SK-N-MC (cell line): ENCODE measurements at regions not wholly inside any gene's neighbourhood (a gene's known extent, or its start where the extent isn't known, plus 50 kb on each side); places are given as distances from the start of the nearest gene placed in this dataset.

Source experiments
- DNase-seq: peaks from one replicate; pipeline ENCODE4 v3.0.0-alpha.2; 2011; ENCODE audit warnings: low read depth, low spot score
- H3K27ac ChIP-seq: fragments of 200-600 bp; sonication (generic); 2 replicates; pipeline ENCODE4 v1.5.1; 2016; ENCODE audit warnings: mixed run types
- H3K36me3 ChIP-seq: fragments of 200-600 bp; sonication (generic); 2 replicates; pipeline ENCODE4 v1.6.1; 2017; ENCODE audit warnings: antibody characterized with exemption, low read length, mixed read lengths; ENCODE audit not compliant: insufficient read depth
- H3K4me3 ChIP-seq: fragments of 200-600 bp; sonication (generic); 2 replicates; pipeline ENCODE4 v1.5.1; 2016
- H3K9ac ChIP-seq: fragments of 200-600 bp; sonication (generic); 2 replicates; pipeline ENCODE4 v1.8.0; 2017; ENCODE audit warnings: mixed run types, mixed read lengths; ENCODE audit not compliant: insufficient read length
- H3K9me3 ChIP-seq: fragments of 200-600 bp; sonication (generic); 2 replicates; pipeline ENCODE4 v1.6.1; 2017; ENCODE audit warnings: low read depth, mild to moderate bottlenecking, antibody characterized with exemption, low read length, moderate library complexity, mixed read lengths
- EZH2 ChIP-seq: fragments of 200-600 bp; sonication (generic); IDR thresholded peaks from one replicate; pipeline ENCODE4 v1.6.1; 2017; ENCODE audit warnings: antibody characterized with exemption
- FOXP2 ChIP-seq: optimal IDR thresholded peaks from 2 replicates; pipeline ENCODE3; 2011; ENCODE audit warnings: mild to moderate bottlenecking, moderate library complexity; ENCODE audit not compliant: insufficient read depth; ENCODE audit errors: extremely low read length, control extremely low read depth
- POLR2AphosphoS5 ChIP-seq: IDR thresholded peaks from 2 replicates; pipeline ENCODE4 v1.6.1; 2012; ENCODE audit warnings: mild to moderate bottlenecking, low read depth, low read length, borderline replicate concordance

- Histone ChIP-seq H3K4me3 (no peak overlapping the region), H3K27ac (no peak overlapping the region), H3K36me3 (no peaks in the 10 kb centered on the region), H3K9me3 (no peaks in the 10 kb centered on the region), H3K9ac (no peak overlapping the region)
- no peak for TF ChIP-seq EZH2
- no peak for TF ChIP-seq FOXP2
- TF ChIP-seq POLR2AphosphoS5: no peak
- DNase-seq: no peak
Observed at GRCh38 chr3:74447221-74447620, 167.2 kb downstream of the CNTN3 start.

GRCh38 chr3:74445541-74445940, 168.9 kb downstream of the CNTN3 start:
- Histone ChIP-seq H3K9ac (no peak overlapping the region), H3K27ac (no peak overlapping the region), H3K36me3 (no peaks in the 10 kb centered on the region), H3K9me3 (no peaks in the 10 kb centered on the region), H3K4me3 (no peak overlapping the region)
- no peak for DNase-seq
- TF ChIP-seq EZH2: no peak
- no peak for TF ChIP-seq FOXP2
- no peak for TF ChIP-seq POLR2AphosphoS5

GRCh38 chr3:74443102-74443501, 171.4 kb downstream of the CNTN3 start:
- Histone ChIP-seq H3K36me3 (no peaks in the 10 kb centered on the region), H3K9ac (no peak overlapping the region), H3K9me3 (no peaks in the 10 kb centered on the region), H3K27ac (no peak overlapping the region), H3K4me3 (no peak overlapping the region)
- no peak for DNase-seq
- TF ChIP-seq POLR2AphosphoS5 (no peak), FOXP2 (no peak), EZH2 (no peak)

GRCh38 chr3:74442683-74443082, 171.8 kb downstream of the CNTN3 start:
- Histone ChIP-seq H3K36me3 (no peaks in the 10 kb centered on the region), H3K9ac (no peak overlapping the region), H3K4me3 (no peak overlapping the region), H3K9me3 (no peaks in the 10 kb centered on the region), H3K27ac (no peak overlapping the region)
- DNase-seq: no peak
- TF ChIP-seq EZH2 (no peak), POLR2AphosphoS5 (no peak), FOXP2 (no peak)

GRCh38 chr3:74442068-74442467, 172.4 kb downstream of the CNTN3 start:
- Histone ChIP-seq H3K9me3 (no peaks in the 10 kb centered on the region), H3K27ac (no peak overlapping the region), H3K9ac (no peak overlapping the region), H3K36me3 (no peaks in the 10 kb centered on the region), H3K4me3 (no peak overlapping the region)
- DNase-seq: no peak
- no peak for TF ChIP-seq POLR2AphosphoS5
- no peak for TF ChIP-seq EZH2
- no peak for TF ChIP-seq FOXP2

GRCh38 chr3:74436184-74436583, 178.3 kb downstream of the CNTN3 start:
- H3K9ac ChIP-seq: no peak overlapping the region
- DNase-seq: no peak
- H3K36me3 ChIP-seq: no peaks in the 10 kb centered on the region
- H3K27ac ChIP-seq: no peak overlapping the region
- TF ChIP-seq FOXP2 (no peak), EZH2 (no peak), POLR2AphosphoS5 (no peak)
- no peaks in the 10 kb centered on the region for H3K9me3 ChIP-seq
- no peak overlapping the region for H3K4me3 ChIP-seq

GRCh38 chr3:74435631-74436030, 178.8 kb downstream of the CNTN3 start:
- H3K4me3 ChIP-seq: no peak overlapping the region
- TF ChIP-seq POLR2AphosphoS5 (no peak), FOXP2 (no peak), EZH2 (no peak)
- DNase-seq: no peak
- no peaks in the 10 kb centered on the region for H3K36me3 ChIP-seq
- H3K9ac ChIP-seq: no peak overlapping the region
- no peak overlapping the region for H3K27ac ChIP-seq
- no peaks in the 10 kb centered on the region for H3K9me3 ChIP-seq

GRCh38 chr3:74434406-74434805, 180.1 kb downstream of the CNTN3 start:
- DNase-seq: no peak
- H3K9ac ChIP-seq: no peak overlapping the region
- no peak overlapping the region for H3K4me3 ChIP-seq
- H3K9me3 ChIP-seq: no peaks in the 10 kb centered on the region
- H3K36me3 ChIP-seq: no peaks in the 10 kb centered on the region
- TF ChIP-seq POLR2AphosphoS5: no peak
- no peak for TF ChIP-seq FOXP2
- no peak for TF ChIP-seq EZH2
- no peak overlapping the region for H3K27ac ChIP-seq

- Histone ChIP-seq H3K9me3 (no peaks in the 10 kb centered on the region), H3K36me3 (no peaks in the 10 kb centered on the region), H3K4me3 (no peak overlapping the region), H3K9ac (no peak overlapping the region), H3K27ac (no peak overlapping the region)
- no peak for DNase-seq
- TF ChIP-seq FOXP2: no peak
- TF ChIP-seq POLR2AphosphoS5: no peak
- TF ChIP-seq EZH2: no peak
Observed at GRCh38 chr3:74426571-74426970, 187.9 kb downstream of the CNTN3 start.

- TF ChIP-seq FOXP2 (no peak), POLR2AphosphoS5 (no peak)
- DNase-seq: no peak
- Histone ChIP-seq H3K4me3 (no peak overlapping the region), H3K36me3 (no peaks in the 10 kb centered on the region), H3K9me3 (no peaks in the 10 kb centered on the region), H3K27ac (no peak overlapping the region), H3K9ac (no peak overlapping the region)
Observed at GRCh38 chr3:74423867-74424266, 190.6 kb downstream of the CNTN3 start.
